ENCODE measurements at regions not wholly inside any gene's neighbourhood (a gene's known extent, or its start where the extent isn't known, plus 50 kb on each side); places are given as distances from the start of the nearest gene placed in this dataset.

DNA sequence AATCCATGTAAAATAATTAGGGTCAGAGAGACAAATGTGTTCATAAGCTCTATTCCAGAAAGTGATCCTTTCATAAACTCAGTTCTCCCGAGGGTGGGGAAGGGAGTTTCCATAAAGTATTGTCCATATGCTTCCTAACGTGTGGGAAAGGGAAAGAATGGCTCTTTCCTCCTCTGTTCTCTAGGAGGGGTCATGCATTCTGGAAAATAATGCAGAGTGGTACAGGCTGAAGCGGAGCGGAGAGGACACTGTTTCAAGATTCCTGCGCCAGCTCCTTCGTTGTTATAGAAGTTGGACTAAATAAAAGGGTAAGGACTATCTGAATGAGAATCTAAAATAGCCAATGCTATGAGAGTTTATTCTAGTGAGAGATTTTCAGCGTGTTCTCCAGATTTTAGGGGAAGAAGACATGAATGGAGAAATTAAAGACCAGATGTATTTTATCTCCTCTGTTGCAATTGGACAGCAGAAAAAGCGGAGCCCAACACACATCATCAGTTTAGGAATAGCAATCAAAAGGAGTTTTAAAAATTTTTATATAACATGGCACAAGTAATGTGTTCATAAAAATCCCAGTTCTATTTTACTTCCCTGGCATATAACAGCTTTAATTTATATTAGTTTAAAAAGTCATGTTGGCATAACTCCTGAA lies 166.9 kb upstream of the MPDZ start:
- no peaks in the 10 kb centered on the region for H3K27me3 ChIP-seq (replicated peaks in 1 of 2; ENCODE audit: control insufficient read depth in 2 of 2, insufficient read depth in 2 of 2, low read length in 1 of 2)
- no peaks in the 10 kb centered on the region for H3K79me2 ChIP-seq (ENCODE audit: control insufficient read depth, insufficient read depth, low read length)
- H3K9ac ChIP-seq (ENCODE audit: control insufficient read depth, insufficient read depth, low read length), result no peak overlapping the region
- no peak overlapping the region for H3K27ac ChIP-seq (ENCODE audit: control insufficient read depth, insufficient read depth)
- FAIRE-seq (no peak), DNase-seq (ENCODE audit: low read depth, low spot score) (no peak), ATAC-seq (no peak)
- no peak for TF ChIP-seq TCF3 (IDR thresholded peaks at IDR 0.05; ENCODE audit: borderline replicate concordance, insufficient read depth, low read depth, low read length)
- H3K9me3 ChIP-seq (replicated peaks; ENCODE audit: control insufficient read depth, insufficient read depth, low read length), result no peaks in the 10 kb centered on the region
- ChIA-PET CTCF (interaction anchor here (2.1 to 2.4 kb wide), 2 partner anchors 19 to 907 kb away, joined by 7 to 11 read pairs; no protein-coding TSS in a partner anchor), SMC1A (ENCODE audit: uncharacterized antibody, unreplicated experiment) (interaction anchor here (1.2 kb wide), 1 partner anchor 907 kb away, joined by 6 read pairs; no protein-coding TSS in a partner anchor), POLR2A (no interaction called here), RAD21 (ENCODE audit: unreplicated experiment) (interaction anchor here (0.9 kb wide), 1 partner anchor 907 kb away, joined by 4 read pairs; no protein-coding TSS in a partner anchor)
- H2AFZ ChIP-seq (ENCODE audit: control insufficient read depth, low read depth, low read length), result no peak overlapping the region
- no peak overlapping the region for H3K4me2 ChIP-seq (ENCODE audit: control insufficient read depth, insufficient read depth)
- intact Hi-C loops (cut with micrococcal nuclease; ENCODE audit: unreplicated experiment), result no loop called here
- 56% methylated on average over 8 of the region's 8 CpGs for WGBS (ENCODE audit: insufficient coverage, insufficient replicate concordance, low lambda C conversion rate, missing lambda C conversion rate)
- in situ Hi-C loops (cut with MboI), result no loop called here
- H4K20me1 ChIP-seq (ENCODE audit: control insufficient read depth, insufficient read depth), result no peaks in the 10 kb centered on the region
- H3K4me3 ChIP-seq, result no peak overlapping the region
- H3K36me3 ChIP-seq (ENCODE audit: control insufficient read depth in 2 of 2, insufficient read depth in 2 of 2, low read length in 1 of 2), result no peaks in the 10 kb centered on the region
- BruUV-seq (replicated peaks), result no TSS peak
- H3K4me1 ChIP-seq (ENCODE audit: control insufficient read depth, insufficient read depth, low read length), result no peaks in the 10 kb centered on the region

- ATAC-seq (no peak), FAIRE-seq (no peak), DNase-seq (ENCODE audit: low read depth, low spot score) (no peak)
- no peaks in the 10 kb centered on the region for H3K36me3 ChIP-seq (ENCODE audit: control insufficient read depth in 2 of 2, insufficient read depth in 2 of 2, low read length in 1 of 2)
- in situ Hi-C loops (cut with MboI) (no loop called here), intact Hi-C loops (cut with micrococcal nuclease; ENCODE audit: unreplicated experiment) (no loop called here)
- no peaks in the 10 kb centered on the region for H3K79me2 ChIP-seq (ENCODE audit: control insufficient read depth, insufficient read depth, low read length)
- ChIA-PET POLR2A (no interaction called here), RAD21 (ENCODE audit: unreplicated experiment) (no interaction called here), SMC1A (ENCODE audit: uncharacterized antibody, unreplicated experiment) (no interaction called here), CTCF (interaction anchor here (2.1 kb wide), 1 partner anchor 909 kb away, joined by 7 read pairs; no protein-coding TSS in a partner anchor)
- no peaks in the 10 kb centered on the region for H3K4me1 ChIP-seq (ENCODE audit: control insufficient read depth, insufficient read depth, low read length)
- WGBS (ENCODE audit: insufficient coverage, insufficient replicate concordance, low lambda C conversion rate, missing lambda C conversion rate), result 6% methylated on average over 4 of the region's 4 CpGs
- no peak overlapping the region for H3K9ac ChIP-seq (ENCODE audit: control insufficient read depth, insufficient read depth, low read length)
- TF ChIP-seq EP300 (IDR thresholded peaks at IDR 0.05; ENCODE audit: borderline replicate concordance in 1 of 2, control insufficient read depth in 1 of 2, low read depth in 2 of 2, low read length in 2 of 2) (no peak), ATF3 (IDR thresholded peaks at IDR 0.05; ENCODE audit: borderline replicate concordance, extremely low read depth, low read depth, low read length) (no peak)
- H3K27ac ChIP-seq (ENCODE audit: control insufficient read depth, insufficient read depth), result no peak overlapping the region
- H4K20me1 ChIP-seq (ENCODE audit: control insufficient read depth, insufficient read depth), result no peaks in the 10 kb centered on the region
- no peak overlapping the region for H2AFZ ChIP-seq (ENCODE audit: control insufficient read depth, low read depth, low read length)
- no TSS peak for BruUV-seq (replicated peaks)
- H3K4me2 ChIP-seq (ENCODE audit: control insufficient read depth, insufficient read depth), result no peak overlapping the region
- no peaks in the 10 kb centered on the region for H3K27me3 ChIP-seq (replicated peaks in 1 of 2; ENCODE audit: control insufficient read depth in 2 of 2, insufficient read depth in 2 of 2, low read length in 1 of 2)
- no peak overlapping the region for H3K4me3 ChIP-seq
- no peaks in the 10 kb centered on the region for H3K9me3 ChIP-seq (replicated peaks; ENCODE audit: control insufficient read depth, insufficient read depth, low read length)
These were observed 165.6 kb upstream of the MPDZ start for GRCh38 chr9:13445103-13445500.
